GM18909 (cell line): ENCODE measurements at regions not wholly inside any gene's neighbourhood (a gene's known extent, or its start where the extent isn't known, plus 50 kb on each side); places are given as distances from the start of the nearest gene placed in this dataset.

Experiments used
- ATAC-seq: cut with Tn5 transposase; IDR thresholded peaks from one replicate; pipeline ENCODE4 v1.9.1; 2021; ENCODE audit warnings: mild to moderate bottlenecking; ENCODE audit not compliant: unreplicated experiment, poor library complexity

GRCh38 chr19:30165228-30165813 lies 206.9 kb upstream of the ZNF536 start:
- no peak for ATAC-seq

DNA sequence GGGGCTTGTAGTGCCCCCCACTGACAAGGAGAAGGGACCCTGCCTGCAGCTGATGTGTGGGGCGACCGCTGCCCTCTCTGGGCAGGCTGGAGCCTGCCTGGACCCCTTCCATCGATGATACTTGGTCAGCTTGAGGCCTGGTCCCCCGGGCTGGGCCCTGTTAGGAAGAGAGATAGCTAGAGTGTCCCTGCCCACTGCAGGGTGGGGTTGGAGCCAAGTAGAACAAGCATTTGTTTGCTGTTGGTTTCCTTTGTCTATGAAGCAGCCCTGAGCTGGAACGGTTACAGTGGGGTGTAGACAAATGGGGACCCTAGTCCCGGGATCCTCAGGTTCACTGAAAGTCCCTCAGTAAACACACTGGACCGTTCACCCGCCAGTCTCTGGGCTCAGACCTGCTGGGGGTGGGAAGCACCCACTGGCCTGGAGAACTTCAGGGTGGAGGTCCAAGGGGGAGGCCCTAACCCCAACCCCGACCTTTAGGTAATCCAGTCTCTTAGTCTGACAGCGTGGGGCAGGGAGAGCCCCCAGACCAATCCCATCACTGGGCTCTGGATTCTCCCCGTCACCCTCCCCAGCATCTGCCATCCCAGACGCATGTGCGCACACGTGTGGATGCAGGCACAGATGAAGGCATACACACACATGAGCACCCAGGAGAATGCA lies 204.8 kb upstream of the ZNF536 start:
- ATAC-seq, result no peak

- no peak for ATAC-seq
Observed at GRCh38 chr19:30167976-30168635, 204.1 kb upstream of the ZNF536 start.

GRCh38 chr19:30168760-30169159 lies 203.4 kb upstream of the ZNF536 start:
- no peak for ATAC-seq

DNA sequence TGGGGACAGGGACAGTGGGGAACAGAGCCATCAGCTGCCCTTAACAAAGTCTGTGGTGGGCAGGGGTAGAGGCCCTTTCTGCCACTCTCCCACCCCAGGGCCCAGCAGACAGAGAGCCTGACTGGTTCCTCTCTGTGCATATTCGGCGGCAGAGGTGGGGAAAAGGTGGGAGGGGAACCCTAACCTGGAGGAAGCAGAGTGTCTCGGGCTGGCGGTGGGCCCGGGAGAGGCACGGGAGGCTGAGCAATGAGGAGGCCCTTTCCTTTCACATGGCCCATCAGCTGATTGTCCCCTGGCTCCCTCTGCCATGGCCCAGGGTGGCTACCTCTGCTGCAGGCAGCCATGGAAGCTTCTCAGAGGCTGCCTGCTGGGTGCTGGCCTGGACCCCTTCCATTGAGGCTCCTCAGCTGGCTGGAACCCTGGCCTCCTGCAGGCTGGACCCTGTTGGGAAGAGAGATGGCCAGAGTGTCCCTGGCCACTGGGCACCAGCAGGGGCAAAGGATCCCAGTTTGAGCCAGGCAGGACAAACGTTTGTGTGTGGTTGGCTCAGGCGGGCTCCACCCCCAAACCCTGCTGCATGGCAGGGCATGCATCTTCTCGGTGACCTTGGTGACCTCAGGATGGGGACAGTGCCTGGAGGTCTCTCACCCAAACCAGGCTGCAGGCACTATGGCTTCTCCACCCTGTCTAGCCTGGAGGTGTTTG lies 202.8 kb upstream of the ZNF536 start:
- ATAC-seq, result no peak

DNA sequence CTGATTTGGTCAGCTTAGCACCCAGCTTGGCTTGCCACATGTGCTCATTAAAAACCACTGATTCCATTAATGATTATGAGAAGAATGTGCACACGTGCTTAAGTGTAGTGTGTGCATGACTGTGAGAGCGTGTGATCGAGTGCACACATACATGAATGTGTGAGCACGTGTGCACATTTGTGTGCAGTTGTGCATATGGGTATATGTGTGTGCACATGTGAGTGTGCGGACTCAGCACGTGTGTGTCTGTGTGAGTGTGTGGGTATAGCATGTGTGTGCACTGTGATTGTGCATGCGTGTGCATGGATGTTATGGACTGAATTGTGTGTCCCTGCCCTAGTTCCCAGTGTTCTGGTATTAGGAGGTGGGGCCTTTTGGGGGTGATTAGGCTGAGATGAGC lies 202.1 kb upstream of the ZNF536 start:
- no peak for ATAC-seq

- ATAC-seq, result no peak
Observed at GRCh38 chr19:30170495-30171137, 201.6 kb upstream of the ZNF536 start.

DNA sequence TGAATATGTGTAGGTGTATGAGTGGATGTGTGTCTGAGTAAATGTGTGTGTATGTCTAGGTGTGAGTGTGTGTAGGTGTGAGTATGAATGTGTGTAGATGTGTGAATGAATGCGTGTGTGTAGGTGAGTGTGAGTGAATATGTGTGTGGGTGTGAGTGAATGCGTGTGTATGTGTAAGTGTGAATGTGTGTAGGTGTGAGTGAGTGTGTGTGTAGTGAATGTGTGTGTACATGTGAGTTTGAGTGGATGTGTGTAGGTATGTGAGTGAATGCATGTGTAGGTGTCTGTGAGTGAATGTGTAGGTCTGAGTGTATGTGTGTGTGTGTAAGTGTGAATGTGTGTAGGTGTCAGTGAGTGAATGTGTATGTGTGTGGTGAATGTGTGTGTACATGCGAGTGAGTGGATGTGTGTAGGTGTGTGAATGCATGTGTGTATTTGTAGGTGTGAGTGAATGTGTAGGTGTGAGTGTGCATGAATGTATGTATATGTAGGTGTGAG lies 201.0 kb upstream of the ZNF536 start:
- no peak for ATAC-seq

GRCh38 chr19:30171795-30172612 lies 200.2 kb upstream of the ZNF536 start:
- no peak for ATAC-seq

GRCh38 chr19:30172613-30173242 lies 199.5 kb upstream of the ZNF536 start:
- no peak for ATAC-seq

DNA sequence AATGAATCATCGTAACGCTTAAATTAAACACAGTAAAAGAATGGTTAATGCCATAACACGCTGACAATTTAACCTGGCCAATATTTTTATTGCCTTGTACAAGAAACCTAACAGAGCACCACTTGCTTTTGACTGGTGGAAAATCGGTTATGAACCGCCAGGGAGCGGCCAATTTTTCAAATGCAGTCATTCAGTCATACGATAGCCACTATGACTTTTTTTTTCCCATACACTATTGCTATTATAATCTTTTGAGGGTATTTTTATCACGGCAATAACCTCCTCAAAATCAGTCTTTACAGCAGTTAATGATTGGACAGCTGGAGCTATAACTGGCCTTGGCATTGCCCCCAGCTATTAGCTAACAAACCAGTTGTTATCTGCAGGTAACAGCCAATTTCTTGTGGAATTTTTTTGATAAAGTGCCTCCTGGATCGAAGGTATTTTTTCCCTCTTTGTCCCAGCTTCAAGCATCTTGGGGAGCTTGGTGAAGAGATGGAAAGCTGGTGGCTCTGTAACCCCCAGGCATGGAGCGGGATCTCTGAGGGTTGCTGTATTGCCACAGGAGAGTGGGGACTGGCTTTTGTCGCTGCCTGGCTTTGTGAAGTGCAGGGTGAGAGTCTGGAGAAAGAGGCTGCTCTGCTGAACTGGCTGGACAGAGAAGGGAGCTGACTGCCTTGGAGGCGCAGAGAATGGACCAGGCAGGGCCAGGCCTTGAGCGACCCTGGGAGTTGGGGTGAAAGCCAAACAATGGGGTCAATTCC lies 198.4 kb upstream of the ZNF536 start:
- no peak for ATAC-seq

GRCh38 chr19:30174357-30174645 lies 197.9 kb upstream of the ZNF536 start:
- ATAC-seq, result no peak

DNA sequence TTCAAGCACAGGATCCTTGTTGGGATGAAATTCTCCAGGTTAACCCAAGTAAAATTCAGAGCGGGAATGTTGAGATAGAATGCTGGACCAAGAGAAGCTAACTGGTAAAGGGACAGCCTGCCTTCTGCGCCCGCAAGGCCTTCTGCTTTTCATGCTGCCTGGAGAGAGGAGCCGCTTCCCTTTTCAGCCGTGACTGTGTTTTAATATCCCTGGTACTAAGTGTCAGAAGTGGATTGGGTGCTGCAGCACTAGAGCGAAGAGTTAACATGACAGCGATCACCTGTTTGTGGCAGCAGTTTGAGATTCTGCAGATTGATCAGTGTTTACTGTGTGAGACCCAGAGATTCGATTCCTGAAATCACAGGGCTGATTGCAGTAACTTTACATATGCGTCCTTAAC lies 197.4 kb upstream of the ZNF536 start:
- no peak for ATAC-seq

- no peak for ATAC-seq
Observed at GRCh38 chr19:30175987-30176386, 196.2 kb upstream of the ZNF536 start.

- ATAC-seq, result no peak
Observed at GRCh38 chr19:30178721-30179402, 193.3 kb upstream of the ZNF536 start.

GRCh38 chr19:30180691-30181090 lies 191.5 kb upstream of the ZNF536 start:
- ATAC-seq, result no peak

GRCh38 chr19:30183807-30184490 lies 188.2 kb upstream of the ZNF536 start:
- no peak for ATAC-seq
